NCI-H82 (cell line): ENCODE measurements at regions not wholly inside any gene's neighbourhood (a gene's known extent, or its start where the extent isn't known, plus 50 kb on each side); places are given as distances from the start of the nearest gene placed in this dataset.

Experiments used
- DNase-seq: peaks from one replicate; lab custom pipeline; 2025; lab: John Stamatoyannopoulos, UW

DNA sequence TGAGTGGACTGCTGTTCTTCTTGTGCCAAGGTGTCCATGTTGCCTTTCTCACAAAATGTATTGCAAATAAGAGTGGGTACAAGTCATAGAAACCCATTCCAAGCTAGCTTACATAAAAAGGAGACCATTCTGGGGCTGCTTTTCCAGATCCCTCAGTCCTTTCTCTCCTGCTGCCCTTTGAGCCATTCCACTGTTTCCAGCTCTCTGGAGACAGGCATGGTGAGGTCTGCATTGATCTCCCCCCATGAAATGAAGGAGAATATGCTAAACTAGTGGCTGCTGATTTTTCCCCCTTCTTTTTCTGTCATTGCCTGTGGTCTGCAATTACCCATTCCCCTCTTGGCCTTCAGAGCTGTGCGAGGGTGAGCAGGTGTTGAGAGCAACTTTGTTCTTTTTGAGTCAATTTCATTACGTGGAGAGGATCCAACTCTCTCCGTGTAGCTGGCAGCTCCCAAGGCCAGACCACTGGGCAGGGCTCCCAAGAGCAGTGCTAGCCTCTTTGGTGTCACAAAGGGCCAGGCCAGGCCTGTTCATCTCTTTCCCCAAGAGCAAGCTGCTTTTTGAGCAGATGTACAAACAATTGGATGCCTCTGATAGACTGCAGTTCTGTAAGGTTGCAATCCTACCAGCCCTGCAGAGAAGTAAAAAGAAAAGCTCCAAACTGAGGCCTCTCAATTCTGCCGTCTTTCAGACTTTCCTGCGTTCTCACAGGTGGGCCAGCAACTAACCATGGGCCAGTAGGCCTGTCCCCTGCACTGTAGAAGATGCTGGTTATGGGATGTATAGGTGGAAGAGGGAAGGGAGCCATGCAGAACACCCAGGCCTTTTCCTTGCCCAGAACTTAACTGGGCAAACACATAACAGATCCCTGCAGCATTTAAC is 96.1 kb upstream of the ARMC2 start:
- DNase-seq = peak; percentile 54

- peak; percentile 83 for DNase-seq
Observed at GRCh38 chr6:108752733-108753590, 95.3 kb upstream of the ARMC2 start.

GRCh38 chr6:108755257-108756240 is 92.7 kb upstream of the ARMC2 start:
- DNase-seq = no peak

DNA sequence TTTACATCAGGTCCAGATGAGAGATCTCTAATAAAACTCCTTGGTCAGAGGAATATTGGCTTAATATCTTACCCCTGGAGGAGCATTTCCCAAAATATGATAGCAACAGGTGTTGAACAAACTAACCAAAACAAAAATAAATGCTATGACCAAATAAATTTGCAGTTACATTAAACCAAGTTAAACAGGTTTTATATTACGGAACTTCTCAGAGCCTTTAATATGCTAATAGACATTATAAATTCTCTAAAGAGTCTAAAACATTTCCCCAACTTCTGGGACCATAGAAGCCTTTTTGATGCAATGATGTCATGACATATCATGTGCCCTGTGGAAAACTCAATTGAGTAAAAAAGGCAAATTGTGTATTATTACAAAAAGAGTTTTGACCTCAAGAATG is 90.9 kb upstream of the ARMC2 start:
- DNase-seq = no peak

- DNase-seq = no peak
Observed at GRCh38 chr6:108758884-108759283, 89.3 kb upstream of the ARMC2 start.

DNA sequence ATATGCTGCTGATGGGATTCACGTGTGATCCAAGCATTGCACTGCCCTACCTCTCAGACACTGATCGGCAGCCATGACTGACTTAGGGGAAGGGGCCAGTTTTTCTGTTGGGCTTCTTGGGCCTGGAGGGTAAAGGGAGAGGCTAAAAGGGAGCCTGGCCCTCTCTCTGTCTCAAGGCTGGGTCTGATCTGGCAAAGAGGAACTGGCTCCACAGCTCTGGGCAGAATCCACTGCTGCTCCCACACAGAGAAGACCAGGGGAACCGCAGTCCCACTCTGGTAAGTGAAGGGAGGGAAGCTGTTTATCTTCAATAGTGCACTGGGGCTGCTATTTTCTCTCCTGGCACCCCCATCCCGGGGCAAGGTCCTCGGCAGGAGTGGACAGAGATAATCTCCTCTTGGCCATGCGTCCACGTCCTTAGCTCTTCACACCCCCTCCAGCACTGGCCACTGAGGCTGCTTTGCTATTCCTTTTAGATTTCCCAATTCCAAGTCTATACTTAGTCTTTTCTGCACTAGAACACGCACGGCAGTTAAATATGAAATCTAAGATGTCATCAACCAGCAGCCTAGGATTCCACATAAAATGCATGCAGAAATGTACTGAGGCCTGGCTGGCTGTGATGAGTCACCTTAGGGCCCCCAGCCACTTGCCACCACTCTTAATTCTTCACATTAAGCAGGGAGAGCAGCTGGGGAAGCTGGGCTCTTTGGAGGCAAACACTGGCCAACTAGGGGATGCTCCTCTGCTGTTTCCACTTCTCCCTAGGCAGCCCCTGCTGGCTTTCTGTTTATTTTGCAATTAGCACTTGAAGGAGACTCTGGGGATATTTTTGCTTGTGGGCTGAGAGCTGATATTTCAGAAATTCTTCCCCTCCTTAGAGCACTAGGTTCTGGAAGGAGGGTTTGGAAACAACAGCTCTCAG is 87.8 kb upstream of the ARMC2 start:
- peak; percentile 46 for DNase-seq

DNA sequence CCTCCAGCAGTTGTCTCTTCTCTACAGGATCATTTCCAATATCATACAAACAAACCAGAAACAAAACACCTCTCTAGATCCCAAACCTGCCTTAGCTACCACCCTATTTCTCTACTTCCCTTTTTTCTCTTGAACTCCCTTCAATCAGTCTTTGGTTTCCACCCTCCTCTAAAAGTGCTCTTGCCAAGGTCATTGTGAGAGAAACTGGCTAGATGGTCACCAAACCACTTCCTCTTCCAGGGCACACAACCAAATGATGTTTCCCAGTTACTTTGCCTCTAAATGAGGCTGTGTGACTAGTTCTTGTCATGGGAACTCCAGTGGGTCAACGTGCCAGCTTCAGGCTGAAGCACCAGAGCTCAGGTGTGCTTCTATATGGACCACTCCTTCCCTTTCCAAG is 85.8 kb upstream of the ARMC2 start:
- no peak for DNase-seq

GRCh38 chr6:108763931-108764579 is 84.2 kb upstream of the ARMC2 start:
- no peak for DNase-seq

DNA sequence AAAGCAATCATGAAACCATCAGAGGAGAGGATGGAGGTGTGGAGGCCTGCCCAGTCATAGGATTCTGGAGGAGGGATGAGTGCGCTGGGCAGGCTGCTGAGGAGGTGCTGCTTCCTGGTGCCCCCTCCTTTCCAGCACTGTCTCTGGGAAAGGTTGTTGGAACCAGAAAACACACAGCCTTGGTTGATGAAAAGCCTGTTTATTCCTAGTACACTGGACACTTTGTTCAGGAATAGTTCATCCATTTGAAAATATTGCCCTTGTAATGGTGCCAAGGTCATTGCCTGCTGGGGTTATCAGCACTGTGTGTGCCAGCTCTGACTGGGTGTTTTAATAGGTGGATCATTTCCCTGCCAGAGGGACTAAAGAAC is 83.7 kb upstream of the ARMC2 start:
- DNase-seq = no peak

DNA sequence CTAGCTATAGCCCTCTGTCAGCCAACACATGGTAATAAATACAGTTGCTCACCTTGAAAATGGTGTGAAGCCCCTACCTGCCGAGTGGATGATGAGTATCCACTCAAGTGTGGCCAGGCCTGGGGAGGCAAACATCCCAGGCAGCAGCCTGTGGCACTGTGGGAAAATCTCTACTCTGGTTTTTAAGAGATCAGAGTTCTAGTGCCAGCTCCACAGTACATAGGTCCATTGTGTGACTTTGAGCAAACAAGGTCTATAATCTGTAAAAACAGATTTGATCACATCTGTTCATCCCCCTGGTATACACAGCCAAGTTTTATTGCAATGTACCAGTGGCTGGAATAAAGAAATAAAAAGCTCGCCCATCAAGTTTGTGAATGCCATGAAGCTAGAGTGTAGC is 82.7 kb upstream of the ARMC2 start:
- DNase-seq = no peak

- no peak for DNase-seq
Observed at GRCh38 chr6:108766419-108766818, 81.8 kb upstream of the ARMC2 start.

DNA sequence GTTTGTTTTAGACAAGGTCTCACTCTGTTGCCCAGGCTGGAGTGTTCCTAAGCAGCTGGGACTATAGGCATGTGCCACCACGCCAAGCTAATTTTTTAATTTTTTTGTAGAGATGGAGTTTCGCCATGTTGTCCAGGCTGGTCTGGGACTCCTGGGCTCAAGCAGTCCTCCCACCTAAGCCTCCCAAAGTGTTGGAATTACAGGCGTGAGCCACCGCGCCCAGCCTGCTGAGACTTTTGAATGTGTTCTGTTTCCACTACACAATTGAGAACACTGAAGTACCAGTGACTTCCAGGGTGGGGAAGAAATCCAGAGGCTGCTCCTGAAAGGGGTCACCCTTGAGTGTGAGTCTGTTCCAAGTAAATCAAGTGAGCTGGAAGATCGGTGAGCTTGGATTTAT is 81.3 kb upstream of the ARMC2 start:
- no peak for DNase-seq

DNA sequence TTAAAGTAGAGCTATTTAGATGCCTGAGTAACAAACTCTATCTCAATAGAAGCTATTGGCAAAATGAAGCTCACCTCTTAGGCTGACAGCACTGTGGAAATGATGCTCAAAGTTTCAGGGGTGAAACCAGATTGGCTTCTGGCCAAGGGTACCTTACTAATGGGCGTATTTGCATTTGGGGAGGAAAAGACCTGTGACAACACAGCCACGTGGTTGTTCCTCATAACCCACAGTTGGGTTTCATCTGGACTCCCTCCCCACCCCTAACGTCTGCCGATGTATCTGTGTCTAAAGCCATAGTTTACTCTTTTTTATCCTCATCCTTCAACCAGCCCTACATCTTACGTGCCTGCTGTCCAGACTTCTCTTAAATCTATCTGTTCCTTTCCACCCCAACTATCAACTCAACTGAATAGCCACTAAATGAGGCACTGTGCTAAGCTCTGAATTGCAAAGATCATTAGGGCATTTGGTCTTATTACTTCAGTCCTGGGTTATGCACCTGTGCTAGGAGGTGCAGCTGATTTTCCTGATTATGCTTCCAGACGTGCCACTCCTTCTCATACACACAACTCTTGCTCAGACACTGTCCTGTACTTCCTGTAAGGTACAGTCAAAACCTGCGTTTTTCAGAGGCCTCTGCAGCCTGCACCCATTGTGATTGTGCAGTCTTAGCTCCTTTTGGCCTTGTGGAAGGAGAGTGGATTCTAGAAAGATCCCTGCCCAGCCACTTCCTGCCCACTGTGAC is 80.6 kb upstream of the ARMC2 start:
- DNase-seq = no peak

GRCh38 chr6:108768166-108768555 is 80.1 kb upstream of the ARMC2 start:
- peak; percentile 69 for DNase-seq

- no peak for DNase-seq
Observed at GRCh38 chr6:108768792-108769524, 79.3 kb upstream of the ARMC2 start.

DNA sequence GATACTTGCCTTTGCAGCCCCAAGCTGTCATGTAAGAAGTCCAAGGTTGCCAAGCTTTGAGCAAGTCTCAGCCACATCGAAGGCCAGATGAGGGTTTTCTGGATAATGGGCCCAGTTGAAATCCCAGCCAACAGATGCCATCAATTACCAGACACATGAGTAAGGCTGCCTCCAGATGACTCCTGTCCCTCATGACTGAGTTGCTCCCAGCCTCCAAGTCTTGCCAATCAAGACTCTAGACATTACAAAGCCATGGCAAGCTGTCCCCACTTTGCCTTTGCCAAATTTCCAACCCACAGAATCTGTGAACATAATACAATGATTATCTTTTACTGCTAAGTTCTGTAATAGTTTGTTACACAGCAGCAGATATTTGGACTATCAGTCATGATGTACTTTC is 76.8 kb upstream of the ARMC2 start:
- DNase-seq = no peak

GRCh38 chr6:108774555-108774954 is 73.7 kb upstream of the ARMC2 start:
- no peak for DNase-seq

- DNase-seq = no peak
Observed at GRCh38 chr6:108777536-108777935, 70.7 kb upstream of the ARMC2 start.
